ENCODE measurements at regions not wholly inside any gene's neighbourhood (a gene's known extent, or its start where the extent isn't known, plus 50 kb on each side); places are given as distances from the start of the nearest gene placed in this dataset.

DNA sequence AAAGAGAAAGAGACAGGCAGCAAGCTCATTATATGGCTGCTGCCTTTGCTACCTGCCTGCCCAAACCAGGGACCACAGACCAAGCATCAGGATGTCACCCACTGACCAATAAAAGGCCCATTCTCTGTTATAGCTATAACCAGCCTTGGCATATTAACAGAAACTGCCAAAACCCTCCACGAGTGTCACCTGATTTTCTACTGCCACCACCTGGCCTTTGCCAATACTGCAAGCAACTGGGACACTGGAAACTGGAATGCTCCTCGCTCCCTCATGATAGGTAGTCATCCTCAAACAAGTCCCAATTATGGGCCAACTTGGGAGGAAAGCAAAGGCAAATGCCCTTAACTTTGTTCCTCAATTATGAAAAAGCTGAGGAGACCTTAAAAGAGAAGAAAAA is 76.0 kb downstream of the SPIN4 start:
- Histone ChIP-seq H3K4me3 (ENCODE audit: low read depth in 1 of 3, low read length in 3 of 3) (no peak overlapping the region), H3K27ac (ENCODE audit: low read depth in 1 of 2, low read length in 2 of 2) (no peak overlapping the region), H3K36me3 (ENCODE audit: control insufficient read depth in 4 of 4, insufficient read depth in 3 of 4, low read depth in 1 of 4, low read length in 3 of 4) (no peaks in the 10 kb centered on the region), H3K4me1 (ENCODE audit: control insufficient read depth in 4 of 4, insufficient read depth in 4 of 4, low read length in 3 of 4) (no peaks in the 10 kb centered on the region), H3K9me3 (ENCODE audit: control insufficient read depth in 4 of 4, low read length in 3 of 4) (no peaks in the 10 kb centered on the region), H3K27me3 (ENCODE audit: control insufficient read depth in 4 of 4, insufficient read depth in 4 of 4, low read length in 3 of 4) (no peaks in the 10 kb centered on the region), H3K9ac (ENCODE audit: low read depth in 1 of 2, low read length in 2 of 2) (peak overlapping the region in 1 of 2 donors; percentile 49)
- 41% methylated on average over 2 of the region's 2 CpGs for WGBS
- TF ChIP-seq, protein P1, sequence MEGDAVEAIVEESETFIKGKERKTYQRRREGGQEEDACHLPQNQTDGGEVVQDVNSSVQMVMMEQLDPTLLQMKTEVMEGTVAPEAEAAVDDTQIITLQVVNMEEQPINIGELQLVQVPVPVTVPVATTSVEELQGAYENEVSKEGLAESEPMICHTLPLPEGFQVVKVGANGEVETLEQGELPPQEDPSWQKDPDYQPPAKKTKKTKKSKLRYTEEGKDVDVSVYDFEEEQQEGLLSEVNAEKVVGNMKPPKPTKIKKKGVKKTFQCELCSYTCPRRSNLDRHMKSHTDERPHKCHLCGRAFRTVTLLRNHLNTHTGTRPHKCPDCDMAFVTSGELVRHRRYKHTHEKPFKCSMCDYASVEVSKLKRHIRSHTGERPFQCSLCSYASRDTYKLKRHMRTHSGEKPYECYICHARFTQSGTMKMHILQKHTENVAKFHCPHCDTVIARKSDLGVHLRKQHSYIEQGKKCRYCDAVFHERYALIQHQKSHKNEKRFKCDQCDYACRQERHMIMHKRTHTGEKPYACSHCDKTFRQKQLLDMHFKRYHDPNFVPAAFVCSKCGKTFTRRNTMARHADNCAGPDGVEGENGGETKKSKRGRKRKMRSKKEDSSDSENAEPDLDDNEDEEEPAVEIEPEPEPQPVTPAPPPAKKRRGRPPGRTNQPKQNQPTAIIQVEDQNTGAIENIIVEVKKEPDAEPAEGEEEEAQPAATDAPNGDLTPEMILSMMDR (IDR thresholded peaks at IDR 0.05; ENCODE audit: low read depth, low read length, missing input control): peak; percentile 49
- TF ChIP-seq YY1 (IDR thresholded peaks at IDR 0.05) (no peak), RAD21 (IDR thresholded peaks at IDR 0.05) (peak; percentile 62 to 76)
- DNase-seq (ENCODE audit: low spot score): peak; percentile 37

DNA sequence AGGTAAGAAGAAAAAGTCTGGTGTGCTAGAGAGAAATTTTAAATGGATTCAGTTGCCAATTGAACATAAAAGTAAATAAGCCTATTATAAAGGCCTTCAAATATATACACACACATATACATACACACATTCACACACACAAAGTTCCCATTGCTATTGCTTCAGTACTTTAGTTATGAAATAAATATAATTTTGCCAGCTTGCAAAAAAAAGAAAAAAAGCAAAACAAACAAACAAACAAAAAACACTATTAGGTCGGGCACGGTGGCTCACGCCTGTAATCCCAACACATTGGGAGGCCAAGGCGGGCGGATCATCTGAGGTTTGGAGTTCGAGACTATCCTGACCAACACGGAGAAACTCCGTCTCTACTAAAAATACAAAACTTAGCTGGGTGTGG is 80.3 kb downstream of the SPIN4 start:
- TF ChIP-seq FOXA2 (IDR thresholded peaks at IDR 0.05): no peak
- Histone ChIP-seq H3K27ac (ENCODE audit: low read depth in 1 of 2, low read length in 2 of 2) (no peak overlapping the region), H3K4me3 (ENCODE audit: low read depth in 1 of 3, low read length in 3 of 3) (no peak overlapping the region), H3K9ac (ENCODE audit: low read depth in 1 of 2, low read length in 2 of 2) (no peak overlapping the region), H3K9me3 (ENCODE audit: control insufficient read depth in 4 of 4, low read length in 3 of 4) (no peaks in the 10 kb centered on the region), H3K4me1 (ENCODE audit: control insufficient read depth in 4 of 4, insufficient read depth in 4 of 4, low read length in 3 of 4) (no peaks in the 10 kb centered on the region), H3K36me3 (ENCODE audit: control insufficient read depth in 4 of 4, insufficient read depth in 3 of 4, low read depth in 1 of 4, low read length in 3 of 4) (no peaks in the 10 kb centered on the region), H3K27me3 (ENCODE audit: control insufficient read depth in 4 of 4, insufficient read depth in 4 of 4, low read length in 3 of 4) (no peaks in the 10 kb centered on the region)
- no peak for DNase-seq (ENCODE audit: low spot score)
- 98% methylated on average over 8 of the region's 8 CpGs for WGBS

DNA sequence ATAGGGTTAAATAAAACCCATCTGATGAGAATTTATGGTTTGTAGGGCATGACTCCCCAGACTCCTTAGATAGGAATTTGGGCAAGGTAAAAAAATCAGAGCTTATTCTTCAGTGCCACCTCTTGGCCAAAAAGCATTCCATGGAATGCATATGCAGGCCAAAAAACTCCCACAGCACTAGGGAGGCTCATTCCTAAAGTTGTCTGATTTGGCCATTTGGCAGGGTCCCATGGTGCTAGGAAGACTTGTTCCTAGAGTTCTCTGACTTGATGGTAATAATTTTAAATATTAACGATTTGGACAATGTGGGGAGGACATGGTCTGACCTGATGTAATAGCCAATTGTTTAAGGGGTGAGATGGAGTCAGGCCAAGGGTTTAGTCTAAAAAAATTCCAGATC is 93.0 kb downstream of the SPIN4 start:
- H3K27ac ChIP-seq (ENCODE audit: low read depth in 1 of 2, low read length in 2 of 2): no peak overlapping the region
- WGBS: 81% methylated on average over 1 of the region's 1 CpG
- no peaks in the 10 kb centered on the region for H3K9me3 ChIP-seq (ENCODE audit: control insufficient read depth in 4 of 4, low read length in 3 of 4)
- no peaks in the 10 kb centered on the region for H3K36me3 ChIP-seq (ENCODE audit: control insufficient read depth in 4 of 4, insufficient read depth in 3 of 4, low read depth in 1 of 4, low read length in 3 of 4)
- no peak overlapping the region for H3K4me3 ChIP-seq (ENCODE audit: low read depth in 1 of 3, low read length in 3 of 3)
- H3K4me1 ChIP-seq (ENCODE audit: control insufficient read depth in 4 of 4, insufficient read depth in 4 of 4, low read length in 3 of 4): no peaks in the 10 kb centered on the region
- TF ChIP-seq, protein P2, sequence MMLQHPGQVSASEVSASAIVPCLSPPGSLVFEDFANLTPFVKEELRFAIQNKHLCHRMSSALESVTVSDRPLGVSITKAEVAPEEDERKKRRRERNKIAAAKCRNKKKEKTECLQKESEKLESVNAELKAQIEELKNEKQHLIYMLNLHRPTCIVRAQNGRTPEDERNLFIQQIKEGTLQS (IDR thresholded peaks at IDR 0.05): no peak
- TF ChIP-seq FOXA2 (IDR thresholded peaks at IDR 0.05) (no peak), RXRA (IDR thresholded peaks at IDR 0.05) (no peak), SP1 (IDR thresholded peaks at IDR 0.05) (no peak), GABPA (IDR thresholded peaks at IDR 0.05 in 1 of 2, conservative IDR thresholded peaks at IDR 0.05 in 1 of 2) (no peak), RAD21 (IDR thresholded peaks at IDR 0.05) (no peak), NR2F2 (IDR thresholded peaks at IDR 0.05) (no peak), FOXA1 (IDR thresholded peaks at IDR 0.05) (no peak), JUND (IDR thresholded peaks at IDR 0.05) (no peak), TAF1 (conservative IDR thresholded peaks at IDR 0.05) (no peak)
- TF ChIP-seq, protein P3, sequence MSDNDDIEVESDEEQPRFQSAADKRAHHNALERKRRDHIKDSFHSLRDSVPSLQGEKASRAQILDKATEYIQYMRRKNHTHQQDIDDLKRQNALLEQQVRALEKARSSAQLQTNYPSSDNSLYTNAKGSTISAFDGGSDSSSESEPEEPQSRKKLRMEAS (IDR thresholded peaks at IDR 0.05): no peak
- H3K9ac ChIP-seq (ENCODE audit: low read depth in 1 of 2, low read length in 2 of 2): no peak overlapping the region
- no peak for DNase-seq (ENCODE audit: low spot score)
- no peaks in the 10 kb centered on the region for H3K27me3 ChIP-seq (ENCODE audit: control insufficient read depth in 4 of 4, insufficient read depth in 4 of 4, low read length in 3 of 4)
